Left renal cortex interstitium (tissue), 4 donors: ENCODE measurements at regions not wholly inside any gene's neighbourhood (a gene's known extent, or its start where the extent isn't known, plus 50 kb on each side); places are given as distances from the start of the nearest gene placed in this dataset.
A peak's percentile ranks its signal among the peaks of the same experiment; 100 is the strongest.
"Not testable (repeated sequence)": the region's sequence is repeated elsewhere in the genome, so short reads cannot be mapped to it uniquely, and the experiment has no call there.

ENCODE experiments used
- DNase-seq, 4 donors: peaks; one replicate each; pipeline ENCODE4 v3.0.0-alpha.2; 2013; ENCODE audit warnings: low read depth in 4 of 4, low spot score in 2 of 4, missing footprints in 1 of 4

- DNase-seq = no peak
These were observed 351.3 kb downstream of the SLC7A11 start for GRCh38 chr4:137890812-137891211.

GRCh38 chr4:137881641-137882040 is 349.3 kb upstream of the PCDH18 start:
- no peak for DNase-seq

- DNase-seq = not testable (repeated sequence)
These were observed 335.8 kb upstream of the PCDH18 start for GRCh38 chr4:137868067-137868466.

GRCh38 chr4:137866671-137867070 is 334.4 kb upstream of the PCDH18 start:
- DNase-seq = no peak

- DNase-seq = no peak
These were observed 329.4 kb upstream of the PCDH18 start for GRCh38 chr4:137861682-137862081.

- DNase-seq = no peak
These were observed 321.1 kb upstream of the PCDH18 start for GRCh38 chr4:137853424-137853823.

GRCh38 chr4:137852326-137852725 is 320.0 kb upstream of the PCDH18 start:
- DNase-seq = no peak

GRCh38 chr4:137851435-137851834 is 319.1 kb upstream of the PCDH18 start:
- DNase-seq = no peak

GRCh38 chr4:137827945-137828344 is 295.7 kb upstream of the PCDH18 start:
- DNase-seq = not testable (repeated sequence)

GRCh38 chr4:137825505-137825904 is 293.2 kb upstream of the PCDH18 start:
- no peak for DNase-seq

- DNase-seq = no peak
These were observed 290.7 kb upstream of the PCDH18 start for GRCh38 chr4:137823007-137823406.

- DNase-seq = peak in 1 of 4 donors; percentile 13
These were observed 287.7 kb upstream of the PCDH18 start for GRCh38 chr4:137819964-137820383.

GRCh38 chr4:137812258-137812657 is 280.0 kb upstream of the PCDH18 start:
- no peak for DNase-seq

- no peak for DNase-seq
These were observed 274.1 kb upstream of the PCDH18 start for GRCh38 chr4:137806420-137806819.

- no peak for DNase-seq
These were observed 272.7 kb upstream of the PCDH18 start for GRCh38 chr4:137804906-137805495.

GRCh38 chr4:137800861-137801260 is 268.6 kb upstream of the PCDH18 start:
- DNase-seq = no peak

GRCh38 chr4:137794764-137795254 is 262.5 kb upstream of the PCDH18 start:
- DNase-seq = no peak

- DNase-seq = not testable (repeated sequence)
These were observed 257.0 kb upstream of the PCDH18 start for GRCh38 chr4:137789263-137789662.

- DNase-seq = not testable (repeated sequence)
These were observed 251.6 kb upstream of the PCDH18 start for GRCh38 chr4:137783923-137784322.

- no peak for DNase-seq
These were observed 243.4 kb upstream of the PCDH18 start for GRCh38 chr4:137775701-137776100.

GRCh38 chr4:137774501-137774900 is 242.2 kb upstream of the PCDH18 start:
- no peak for DNase-seq

GRCh38 chr4:137768881-137769280 is 236.6 kb upstream of the PCDH18 start:
- no peak for DNase-seq

- no peak for DNase-seq
These were observed 235.9 kb upstream of the PCDH18 start for GRCh38 chr4:137768196-137768595.
